Hematopoietic multipotent progenitor cell (in vitro differentiated cells): ENCODE measurements at regions not wholly inside any gene's neighbourhood (a gene's known extent, or its start where the extent isn't known, plus 50 kb on each side); places are given as distances from the start of the nearest gene placed in this dataset.
"Not testable (repeated sequence)": the region's sequence is repeated elsewhere in the genome, so short reads cannot be mapped to it uniquely, and the experiment has no call there.

ENCODE experiments used
- DNase-seq, 3 donors: peaks; one replicate each; pipeline ENCODE4 v3.0.0-alpha.2; 2011 to 2015; ENCODE audit warnings: low read depth in 2 of 3, low spot score in 2 of 3

DNA sequence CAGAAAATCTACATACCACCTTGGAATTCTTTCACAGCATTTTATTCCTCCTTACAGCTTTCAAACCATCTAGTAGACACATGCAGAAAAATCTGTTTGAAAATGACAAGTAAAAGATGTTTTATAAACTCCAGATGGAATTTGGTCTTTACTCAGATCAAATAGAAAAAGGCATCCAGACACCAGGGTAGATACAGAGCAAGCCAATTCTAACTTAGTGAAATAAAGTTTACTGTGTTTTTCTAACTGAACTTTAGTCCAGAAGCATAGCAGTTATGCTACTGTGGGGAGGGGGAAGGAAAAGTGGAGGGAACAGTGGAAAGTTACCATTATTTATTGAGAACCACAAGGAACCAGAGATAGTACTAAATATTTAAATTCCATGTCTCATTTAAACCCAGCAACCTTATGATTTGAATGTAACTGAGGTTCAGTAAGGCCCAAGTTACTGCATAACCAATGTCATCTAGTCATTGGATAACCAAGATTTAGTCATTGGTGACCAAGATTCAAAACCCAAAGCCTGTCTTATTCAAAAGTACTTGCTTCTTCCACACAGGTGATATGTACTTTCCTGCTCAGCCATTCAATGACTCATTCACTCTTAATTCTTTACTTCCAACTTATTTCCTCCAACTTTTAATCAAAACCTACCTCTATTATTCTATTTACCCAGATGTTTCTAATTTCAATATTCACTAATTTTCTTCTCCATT, 57.7 kb downstream of the RAD51AP2 start:
- DNase-seq: no peak

GRCh38 chr2:17455343-17455742, 62.9 kb downstream of the RAD51AP2 start:
- DNase-seq: no peak

DNA sequence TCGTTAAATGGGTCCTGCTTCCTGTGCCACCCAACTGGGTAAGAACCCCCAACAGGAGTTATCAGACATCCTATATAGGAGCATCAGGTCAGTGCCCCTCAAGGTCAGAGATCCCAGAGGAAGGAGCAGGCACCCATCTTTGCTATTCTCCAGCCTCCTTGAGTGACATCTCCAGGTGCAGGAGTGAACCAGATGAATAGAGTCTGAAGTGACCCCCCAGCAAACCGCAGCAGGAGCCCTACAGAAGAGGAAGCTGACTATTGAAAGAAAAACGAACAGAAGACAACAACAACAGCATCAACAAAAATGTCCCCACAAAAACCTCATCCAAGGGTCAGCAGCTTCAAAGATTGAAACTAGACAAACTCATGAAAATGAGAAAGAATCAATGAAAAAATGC, 72.0 kb downstream of the RAD51AP2 start:
- DNase-seq: not testable (repeated sequence)

GRCh38 chr2:17445744-17446143, 72.5 kb downstream of the RAD51AP2 start:
- DNase-seq: no peak

- no peak for DNase-seq
Measured at GRCh38 chr2:17442334-17442733, 75.9 kb downstream of the RAD51AP2 start.

DNA sequence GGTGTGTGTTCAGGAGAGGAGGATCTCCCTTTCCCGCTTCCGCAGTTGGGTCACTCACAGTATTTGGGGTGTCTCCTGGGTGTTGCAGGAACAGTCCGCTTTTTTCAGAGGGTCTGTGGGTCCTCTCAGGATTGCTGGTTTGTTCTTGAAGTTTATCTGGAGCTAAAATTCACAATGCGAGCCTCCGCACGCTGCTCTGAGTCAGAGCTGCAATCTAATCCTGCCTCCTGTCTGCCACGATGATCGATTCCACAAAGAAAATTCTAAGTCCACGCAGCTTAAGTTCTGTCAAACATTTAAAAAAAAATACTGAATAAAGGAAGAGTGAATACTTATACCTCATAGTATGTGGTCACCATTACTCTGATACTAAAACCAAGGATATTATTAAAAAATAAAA, 76.5 kb downstream of the RAD51AP2 start:
- no peak for DNase-seq

DNA sequence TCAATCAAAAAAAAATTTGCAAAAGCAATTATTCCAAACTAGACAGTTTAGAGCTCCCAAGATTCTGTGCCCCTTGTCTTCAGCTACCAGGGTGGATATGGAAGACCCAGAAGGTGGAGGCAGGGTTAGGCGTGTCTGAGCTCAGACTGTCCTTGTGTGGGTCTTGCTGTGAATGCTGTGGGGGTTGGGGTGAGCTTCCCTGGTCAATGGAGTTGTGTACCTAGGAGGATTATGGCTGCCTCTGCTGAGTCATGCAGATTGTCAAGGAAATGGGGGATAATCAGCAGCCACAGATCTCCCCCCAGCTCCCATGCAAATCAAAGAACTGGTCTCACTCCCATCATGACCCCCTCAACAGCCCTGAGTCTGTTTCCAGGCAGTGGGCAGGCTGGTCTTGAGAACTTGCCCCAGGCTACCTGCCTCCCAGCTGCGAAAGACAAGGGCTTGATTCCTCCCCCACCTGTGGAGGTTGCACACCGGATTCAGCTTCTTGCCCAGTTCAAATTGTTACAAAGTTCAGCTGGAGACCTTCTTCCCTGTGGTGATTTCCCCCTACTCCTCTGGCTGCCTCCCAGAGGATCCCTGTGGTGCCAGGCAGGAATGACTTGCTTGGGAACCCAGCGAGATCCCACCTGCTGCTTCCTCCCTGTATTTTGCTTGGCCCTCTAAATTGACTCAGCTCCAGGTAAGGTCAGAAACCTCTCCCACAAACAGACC, 77.0 kb downstream of the RAD51AP2 start:
- no peak for DNase-seq

DNA sequence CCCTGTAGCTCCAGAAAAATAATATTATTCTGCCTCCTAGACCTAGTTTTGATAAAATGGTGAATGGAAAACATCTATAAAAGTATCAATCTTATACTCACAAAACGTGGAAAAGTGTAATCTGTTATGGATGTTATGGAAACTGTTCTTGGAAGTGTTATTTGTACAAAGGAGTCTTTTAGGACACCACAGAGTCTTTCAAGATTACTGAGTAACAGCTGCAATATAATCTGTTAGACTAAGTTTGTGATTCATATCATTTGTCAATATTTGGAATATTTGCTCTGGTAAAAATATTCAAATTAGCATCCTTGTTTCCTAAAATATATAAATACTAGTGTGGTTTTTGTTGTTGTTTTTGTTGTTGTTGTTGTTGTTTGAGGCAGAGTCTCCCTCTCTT, 87.9 kb downstream of the RAD51AP2 start:
- DNase-seq: no peak

DNA sequence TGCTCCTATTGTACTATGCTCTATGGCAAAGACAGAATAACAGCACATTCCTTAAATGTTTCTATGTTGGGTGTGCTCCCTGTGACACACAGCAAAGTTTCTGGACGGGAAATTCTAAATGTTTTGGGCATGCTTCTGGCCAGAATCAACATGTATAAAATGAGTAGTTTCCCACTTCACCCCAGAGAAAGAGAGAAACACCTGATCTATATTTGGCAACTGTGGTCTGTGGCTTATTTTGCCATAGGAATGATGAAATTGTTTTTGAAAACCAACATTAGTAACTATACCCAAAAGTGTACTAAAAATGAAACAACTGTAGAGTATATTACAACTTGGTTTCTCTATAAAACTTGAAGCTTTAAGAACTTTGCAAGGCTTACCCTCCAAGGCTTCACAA, 89.1 kb downstream of the RAD51AP2 start:
- no peak for DNase-seq

- DNase-seq: no peak
Measured at GRCh38 chr2:17427401-17427800, 90.8 kb downstream of the RAD51AP2 start.

DNA sequence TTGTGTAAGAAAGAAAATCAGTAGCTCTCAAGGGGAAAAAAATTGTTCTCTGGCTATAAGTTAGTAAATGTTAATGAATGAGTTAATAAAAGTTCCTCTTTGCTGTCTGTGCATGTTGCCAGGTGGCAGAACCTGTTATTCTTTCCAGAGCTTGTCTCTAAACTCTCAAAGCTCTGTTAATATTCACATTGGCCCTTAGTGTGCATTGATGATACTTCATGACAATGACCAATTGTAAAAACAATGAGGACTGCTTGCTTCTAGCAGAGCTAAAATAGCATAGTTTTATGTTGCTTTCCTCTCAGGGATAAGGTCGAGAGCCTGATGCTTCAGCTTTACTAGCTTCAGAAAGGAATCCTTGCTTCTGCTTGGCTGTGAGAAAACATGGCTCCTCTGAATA, 91.5 kb downstream of the RAD51AP2 start:
- no peak for DNase-seq

DNA sequence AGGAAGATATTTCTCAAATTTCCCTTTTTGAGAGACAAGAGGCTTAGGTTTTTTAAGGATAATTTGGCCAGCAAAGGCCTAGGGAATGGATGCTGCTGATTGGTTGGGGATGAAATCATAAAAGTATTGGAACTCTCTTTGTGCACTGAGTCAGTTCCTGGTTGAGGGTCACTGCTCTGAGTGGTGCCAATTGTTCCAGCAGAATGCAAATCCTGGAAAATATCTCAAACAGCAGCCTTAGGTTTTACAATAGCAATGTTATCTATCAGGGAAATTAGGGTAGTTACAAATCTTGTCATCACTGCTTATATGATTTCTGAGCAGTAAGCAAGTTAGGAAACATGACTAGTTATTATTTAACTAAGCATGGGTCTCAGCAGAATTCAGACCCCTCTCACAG, 96.2 kb downstream of the RAD51AP2 start:
- DNase-seq: no peak

- DNase-seq: no peak
Measured at GRCh38 chr2:17416884-17417391, 101.3 kb downstream of the RAD51AP2 start.

GRCh38 chr2:17413036-17413435, 105.2 kb downstream of the RAD51AP2 start:
- DNase-seq: no peak

DNA sequence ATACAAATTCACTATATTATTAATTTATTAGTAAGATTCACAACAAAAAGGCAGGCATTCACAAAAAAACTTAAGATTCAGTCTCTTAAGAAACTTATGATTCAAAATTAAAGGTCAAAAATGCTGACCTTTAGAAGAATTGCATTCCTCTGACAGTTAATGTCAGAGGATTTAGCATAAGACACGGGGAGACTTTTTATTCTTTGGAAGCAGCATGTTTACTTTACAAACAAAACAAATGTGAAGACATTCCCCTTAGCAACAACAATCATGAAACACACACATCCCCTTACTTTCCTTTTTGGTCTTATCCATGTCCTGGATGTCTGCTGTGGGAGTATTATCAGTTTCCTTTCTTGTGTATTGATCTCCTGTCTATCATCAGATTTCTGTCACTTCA, 117.1 kb downstream of the RAD51AP2 start:
- no peak for DNase-seq

DNA sequence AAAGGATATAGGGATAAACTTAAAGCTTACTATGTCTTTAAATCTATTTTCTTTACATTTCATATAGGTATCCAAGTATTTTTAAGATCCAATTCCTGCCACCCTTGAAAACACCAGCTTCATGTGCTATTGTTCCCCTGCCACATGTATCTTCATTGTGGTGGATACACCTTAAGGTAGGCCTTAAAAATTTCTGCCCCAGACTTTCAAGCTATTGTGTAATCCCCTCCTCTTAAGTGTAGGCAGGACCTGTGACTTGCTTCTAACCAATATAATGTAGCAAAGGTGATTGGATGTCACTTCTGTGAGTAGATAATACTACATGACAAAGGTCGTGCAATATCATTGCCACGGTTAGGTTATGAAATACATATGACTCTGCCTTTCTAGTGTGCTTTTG, 119.5 kb downstream of the RAD51AP2 start:
- DNase-seq: no peak

GRCh38 chr2:17388798-17389197, 129.4 kb downstream of the RAD51AP2 start:
- DNase-seq: no peak

GRCh38 chr2:17387591-17387990, 130.6 kb downstream of the RAD51AP2 start:
- DNase-seq: no peak

GRCh38 chr2:17386771-17387170, 131.5 kb downstream of the RAD51AP2 start:
- no peak for DNase-seq

DNA sequence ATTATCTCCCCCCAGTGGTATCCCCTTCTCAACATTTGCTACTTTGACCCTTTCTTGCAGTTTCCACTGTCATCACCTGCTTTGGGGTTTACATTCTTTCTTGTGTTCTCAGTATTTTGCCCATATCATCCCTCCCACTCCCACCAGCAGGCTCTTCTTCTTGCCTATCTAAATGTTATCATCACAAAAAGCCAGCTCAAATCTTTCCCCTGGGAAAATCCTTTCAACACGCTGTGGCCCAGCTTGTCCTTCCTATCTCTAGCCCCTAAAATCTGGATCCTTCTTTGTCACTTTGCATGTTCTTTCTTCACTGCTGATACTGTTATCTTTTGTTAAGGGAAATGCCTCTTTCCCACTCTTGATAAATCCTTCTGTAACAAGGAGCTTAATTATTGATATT, 138.2 kb downstream of the RAD51AP2 start:
- DNase-seq: no peak

DNA sequence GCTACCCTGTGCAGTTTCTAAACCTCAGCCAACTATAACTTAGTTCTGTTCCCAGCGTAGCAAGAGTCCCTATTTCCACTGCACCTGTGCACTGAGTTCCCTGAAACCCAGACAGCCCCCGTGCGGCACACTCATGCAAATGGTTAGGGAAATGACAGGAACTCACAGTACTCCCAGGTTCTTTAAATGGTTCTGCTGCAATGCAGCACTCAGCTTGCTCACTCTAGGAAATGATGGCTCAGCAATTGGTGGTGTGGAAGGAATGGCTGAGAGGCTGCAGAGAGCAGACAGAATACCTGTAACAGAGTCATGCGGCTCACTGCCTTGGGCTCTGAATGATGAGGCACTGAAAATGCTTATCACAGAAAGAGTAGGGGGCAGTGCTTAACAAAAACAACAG, 143.0 kb downstream of the RAD51AP2 start:
- no peak for DNase-seq

DNA sequence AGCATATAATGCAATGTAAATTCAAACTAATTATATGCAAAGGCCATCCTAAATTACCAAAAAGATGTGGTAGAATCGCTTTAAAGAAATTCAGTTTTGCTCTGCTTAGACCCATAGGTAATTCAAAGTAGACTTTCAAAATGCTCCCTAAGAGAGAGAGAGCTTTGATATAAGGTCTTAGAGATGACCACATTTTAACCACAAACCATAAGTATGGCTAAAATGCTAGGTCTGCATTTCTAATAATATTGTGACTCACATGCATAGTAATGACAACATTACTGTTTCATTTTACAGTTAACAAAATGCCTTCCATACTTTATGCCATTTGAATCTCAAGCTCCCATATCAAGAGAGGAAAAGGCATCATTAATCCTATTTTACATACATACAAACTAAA, 144.5 kb downstream of the RAD51AP2 start:
- DNase-seq: no peak
